T follicular helper cell (primary cell): ENCODE measurements at regions not wholly inside any gene's neighbourhood (a gene's known extent, or its start where the extent isn't known, plus 50 kb on each side); places are given as distances from the start of the nearest gene placed in this dataset.

Source experiments
- DNase-seq: peaks from one replicate; pipeline ENCODE4 v3.0.0-alpha.2; 2020; ENCODE audit warnings: low read depth

GRCh38 chr5:1936413-1936812 is 53.7 kb upstream of the IRX4 start:
- no peak for DNase-seq

- no peak for DNase-seq
These were observed 52.2 kb upstream of the IRX4 start for GRCh38 chr5:1934801-1935429.

- no peak for DNase-seq
These were observed 51.3 kb upstream of the IRX4 start for GRCh38 chr5:1934056-1934394.

GRCh38 chr5:1933364-1934055 is 50.8 kb upstream of the IRX4 start:
- no peak for DNase-seq
